ENCODE measurements at regions not wholly inside any gene's neighbourhood (a gene's known extent, or its start where the extent isn't known, plus 50 kb on each side); places are given as distances from the start of the nearest gene placed in this dataset.
A peak's percentile ranks its signal among the peaks of the same experiment; 100 is the strongest.
"Not testable (repeated sequence)": the region's sequence is repeated elsewhere in the genome, so short reads cannot be mapped to it uniquely, and the experiment has no call there.

DNA sequence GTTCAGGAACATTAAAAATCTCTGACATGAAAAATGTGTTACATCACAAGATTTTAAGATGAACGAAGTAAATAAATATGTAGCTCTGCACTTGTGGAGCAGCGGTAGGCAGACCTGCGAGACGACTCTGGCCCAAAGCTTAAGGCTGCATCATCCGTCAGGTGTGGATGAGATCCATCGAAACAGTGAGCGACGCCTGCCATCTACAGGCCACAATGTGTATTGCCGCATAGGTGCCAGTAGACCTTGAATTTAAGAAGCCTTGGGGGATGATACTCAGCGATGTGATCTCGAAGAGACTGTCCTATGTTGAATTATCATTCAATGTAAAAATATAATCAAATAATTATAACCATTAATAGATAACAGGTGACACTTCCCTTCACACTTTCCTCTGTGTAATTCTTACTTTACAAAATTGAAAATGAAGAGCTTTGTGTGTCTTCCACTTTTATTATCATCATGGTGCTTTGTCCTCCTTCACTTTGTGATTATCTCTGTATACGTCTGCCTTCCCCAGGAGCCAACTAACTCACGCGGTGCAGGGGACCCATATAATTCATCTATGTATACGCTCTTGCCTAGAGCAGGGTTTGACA lies 851.0 kb downstream of the RAB28 start:
- Histone ChIP-seq H3K4me3 (ENCODE audit: low read depth, low read length) (no peak overlapping the region), H3K27me3 (ENCODE audit: control insufficient read depth, insufficient read depth, low read length) (no peaks in the 10 kb centered on the region), H3K36me3 (ENCODE audit: control insufficient read depth, insufficient read depth, low read length) (no peaks in the 10 kb centered on the region)
- TF ChIP-seq, protein P1, sequence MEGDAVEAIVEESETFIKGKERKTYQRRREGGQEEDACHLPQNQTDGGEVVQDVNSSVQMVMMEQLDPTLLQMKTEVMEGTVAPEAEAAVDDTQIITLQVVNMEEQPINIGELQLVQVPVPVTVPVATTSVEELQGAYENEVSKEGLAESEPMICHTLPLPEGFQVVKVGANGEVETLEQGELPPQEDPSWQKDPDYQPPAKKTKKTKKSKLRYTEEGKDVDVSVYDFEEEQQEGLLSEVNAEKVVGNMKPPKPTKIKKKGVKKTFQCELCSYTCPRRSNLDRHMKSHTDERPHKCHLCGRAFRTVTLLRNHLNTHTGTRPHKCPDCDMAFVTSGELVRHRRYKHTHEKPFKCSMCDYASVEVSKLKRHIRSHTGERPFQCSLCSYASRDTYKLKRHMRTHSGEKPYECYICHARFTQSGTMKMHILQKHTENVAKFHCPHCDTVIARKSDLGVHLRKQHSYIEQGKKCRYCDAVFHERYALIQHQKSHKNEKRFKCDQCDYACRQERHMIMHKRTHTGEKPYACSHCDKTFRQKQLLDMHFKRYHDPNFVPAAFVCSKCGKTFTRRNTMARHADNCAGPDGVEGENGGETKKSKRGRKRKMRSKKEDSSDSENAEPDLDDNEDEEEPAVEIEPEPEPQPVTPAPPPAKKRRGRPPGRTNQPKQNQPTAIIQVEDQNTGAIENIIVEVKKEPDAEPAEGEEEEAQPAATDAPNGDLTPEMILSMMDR (IDR thresholded peaks at IDR 0.05; ENCODE audit: insufficient read depth, low read length, severe bottlenecking), result peak; percentile 84
- FAIRE-seq, result peak; percentile 58
- DNase-seq (ENCODE audit: low read depth), result peak; percentile 74

DNA sequence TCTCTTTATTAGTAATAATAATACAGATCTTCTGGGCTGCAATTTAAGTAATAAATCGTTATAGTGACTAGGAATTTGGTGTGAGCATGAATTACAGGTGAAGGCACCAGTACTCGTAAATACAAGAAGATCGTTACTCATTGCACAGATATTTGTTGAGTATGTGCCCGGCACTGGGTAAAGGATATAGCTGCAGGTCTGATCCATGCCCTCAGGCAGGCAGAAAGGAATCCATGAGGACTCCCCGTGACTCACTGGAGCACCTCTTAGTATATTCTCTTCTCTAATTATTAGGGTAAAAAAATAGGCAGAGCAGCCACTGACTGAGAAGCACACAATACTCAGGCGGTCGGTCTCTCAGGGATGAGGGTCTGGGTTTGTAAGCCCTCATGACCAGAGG lies 868.3 kb downstream of the RAB28 start:
- DNase-seq (ENCODE audit: low read depth), result peak; percentile 36
- no peak for FAIRE-seq
- H3K27me3 ChIP-seq (ENCODE audit: control insufficient read depth, insufficient read depth, low read length), result no peaks in the 10 kb centered on the region
- TF ChIP-seq, protein P1 (IDR thresholded peaks at IDR 0.05; ENCODE audit: insufficient read depth, low read length, severe bottlenecking), result no peak
- H3K36me3 ChIP-seq (ENCODE audit: control insufficient read depth, insufficient read depth, low read length), result no peaks in the 10 kb centered on the region
- no peak overlapping the region for H3K4me3 ChIP-seq (ENCODE audit: low read depth, low read length)

DNA sequence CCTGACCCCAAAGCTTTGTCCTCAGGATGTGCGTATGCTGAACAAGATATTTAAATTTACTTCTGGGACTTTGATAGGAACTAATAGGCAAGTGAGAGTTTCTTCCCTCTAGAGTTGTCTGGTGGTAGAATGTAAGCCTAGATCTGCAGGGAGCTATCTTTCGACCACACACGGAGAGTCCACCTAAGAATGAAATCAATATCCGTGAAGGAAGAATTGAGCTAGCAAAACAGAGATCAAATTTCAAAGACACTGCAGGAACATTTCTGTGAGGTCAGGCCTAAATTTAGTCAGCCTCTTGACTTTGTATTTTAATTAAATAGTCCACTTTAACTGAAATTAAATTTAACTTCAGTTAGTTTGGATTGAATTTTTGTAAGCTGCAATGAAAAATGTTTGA lies 871.3 kb downstream of the RAB28 start:
- no peaks in the 10 kb centered on the region for H3K27me3 ChIP-seq (ENCODE audit: control insufficient read depth, insufficient read depth, low read length)
- H3K36me3 ChIP-seq (ENCODE audit: control insufficient read depth, insufficient read depth, low read length), result no peaks in the 10 kb centered on the region
- FAIRE-seq, result no peak
- TF ChIP-seq, protein P1 (IDR thresholded peaks at IDR 0.05; ENCODE audit: insufficient read depth, low read length, severe bottlenecking), result no peak
- no peak for DNase-seq (ENCODE audit: low read depth)
- no peak overlapping the region for H3K4me3 ChIP-seq (ENCODE audit: low read depth, low read length)

GRCh38 chr4:12609212-12609875 lies 874.8 kb downstream of the RAB28 start:
- H3K36me3 ChIP-seq (ENCODE audit: control insufficient read depth, insufficient read depth, low read length); DNase-seq (ENCODE audit: low read depth); H3K4me3 ChIP-seq (ENCODE audit: low read depth, low read length); FAIRE-seq; H3K27me3 ChIP-seq (ENCODE audit: control insufficient read depth, insufficient read depth, low read length): not testable (repeated sequence)

DNA sequence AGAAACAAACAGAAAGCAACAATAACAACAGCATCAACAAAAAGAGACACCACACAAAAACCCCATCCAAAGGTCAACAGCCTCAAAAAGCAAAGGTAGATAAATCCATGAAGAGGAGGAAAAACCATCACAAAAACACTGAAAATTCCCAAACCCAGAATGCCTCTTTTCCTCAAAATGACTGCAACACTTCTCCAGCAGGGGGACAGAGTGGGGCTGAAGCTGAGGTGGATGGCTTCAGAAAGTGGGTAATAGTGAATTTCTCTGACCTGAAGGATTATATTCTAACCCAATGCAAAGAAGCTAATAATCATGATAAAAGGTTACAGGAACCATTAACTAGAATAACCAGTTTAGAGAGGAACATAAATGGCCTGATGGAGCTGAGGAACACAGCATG lies 888.2 kb downstream of the RAB28 start:
- TF ChIP-seq, protein P1 (IDR thresholded peaks at IDR 0.05; ENCODE audit: insufficient read depth, low read length, severe bottlenecking), result no peak
- H3K27me3 ChIP-seq (ENCODE audit: control insufficient read depth, insufficient read depth, low read length), result no peaks in the 10 kb centered on the region
- no peaks in the 10 kb centered on the region for H3K36me3 ChIP-seq (ENCODE audit: control insufficient read depth, insufficient read depth, low read length)
- H3K4me3 ChIP-seq (ENCODE audit: low read depth, low read length), result no peak overlapping the region
- FAIRE-seq (no peak), DNase-seq (ENCODE audit: low read depth) (no peak)

DNA sequence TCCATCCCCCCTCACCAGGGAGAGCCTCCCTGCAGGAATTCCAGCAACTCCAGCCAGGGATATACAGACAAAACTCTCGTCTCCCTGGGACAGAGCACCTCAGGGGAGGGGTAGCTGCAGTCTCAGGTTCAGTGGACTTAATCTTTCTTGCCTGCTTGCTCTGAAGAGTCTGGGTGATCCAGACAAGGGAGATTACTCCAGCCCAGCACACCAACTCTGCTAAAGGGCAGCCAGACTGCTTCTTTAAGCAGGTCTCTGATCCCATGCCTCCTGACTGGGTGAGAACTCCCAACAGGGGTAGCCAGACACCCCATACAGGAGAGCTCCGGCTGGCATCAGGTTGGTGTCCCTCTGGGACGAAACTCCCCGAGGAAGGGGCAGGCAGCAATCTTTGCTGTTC lies 888.7 kb downstream of the RAB28 start:
- Histone ChIP-seq H3K36me3 (ENCODE audit: control insufficient read depth, insufficient read depth, low read length) (no peaks in the 10 kb centered on the region), H3K27me3 (ENCODE audit: control insufficient read depth, insufficient read depth, low read length) (no peaks in the 10 kb centered on the region)
- TF ChIP-seq, protein P1 (IDR thresholded peaks at IDR 0.05; ENCODE audit: insufficient read depth, low read length, severe bottlenecking), result no peak

More for the DNA sequence above, 888.7 kb downstream of the RAB28 start:
- FAIRE-seq (no peak), DNase-seq (ENCODE audit: low read depth) (no peak)
- H3K4me3 ChIP-seq (ENCODE audit: low read depth, low read length), result no peak overlapping the region

All from bronchial epithelial cell (primary cell).